CD14-positive monocyte (primary cell): ENCODE measurements at regions not wholly inside any gene's neighbourhood (a gene's known extent, or its start where the extent isn't known, plus 50 kb on each side); places are given as distances from the start of the nearest gene placed in this dataset.

Experiments
- DNase-seq, 3 donors: peaks; one replicate each; pipeline ENCODE4 v3.0.0-alpha.2; 2011 to 2022
- H2AFZ ChIP-seq: 2 replicates; pipeline ENCODE4 v1.6.0; 2012; ENCODE audit warnings: mild to moderate bottlenecking, low read depth, low read length, inconsistent platforms; ENCODE audit not compliant: insufficient read depth, poor library complexity, severe bottlenecking
- H3K27ac ChIP-seq, 2 donors: 1 replicate in 1 of 2; 2 replicates in 1 of 2; pipeline ENCODE4 v1.5.1; 2012 to 2013; ENCODE audit warnings: low read length in 2 of 2, control low read depth in 1 of 2, inconsistent platforms in 1 of 2, low read depth in 1 of 2, mild to moderate bottlenecking in 1 of 2
- H3K27me3 ChIP-seq, 2 donors: one replicate each; pipeline versions ENCODE4 v1.6.0 to v1.6.1; 2011 to 2013; ENCODE audit warnings: low read length in 2 of 2; ENCODE audit not compliant: control insufficient read depth in 2 of 2, insufficient read depth in 2 of 2
- H3K36me3 ChIP-seq, 2 donors: replicated peaks in 1 of 2; 1 replicate in 1 of 2; 2 replicates in 1 of 2; pipeline versions ENCODE4 v1.5.1 to v1.6.1; 2012 to 2013; ENCODE audit warnings: low read length in 2 of 2, control low read depth in 1 of 2, inconsistent platforms in 1 of 2, mild to moderate bottlenecking in 1 of 2; ENCODE audit not compliant: insufficient read depth in 2 of 2, control insufficient read depth in 1 of 2
- H3K4me1 ChIP-seq, 2 donors: 1 replicate in 1 of 2; 2 replicates in 1 of 2; pipeline versions ENCODE4 v1.5.1 to v1.6.1; 2012 to 2013; ENCODE audit warnings: low read length in 2 of 2, control low read depth in 1 of 2, inconsistent platforms in 1 of 2, mild to moderate bottlenecking in 1 of 2, moderate library complexity in 1 of 2; ENCODE audit not compliant: insufficient read depth in 2 of 2, control insufficient read depth in 1 of 2
- H3K4me2 ChIP-seq: replicated peaks from 2 replicates; pipeline ENCODE3; 2012; ENCODE audit warnings: low read length, moderate library complexity, mild to moderate bottlenecking; ENCODE audit not compliant: poor library complexity, severe bottlenecking; ENCODE audit errors: extremely low read depth
- H3K4me3 ChIP-seq, 3 experiments: fragments of 200-600 bp in 1 of 3; sonication (generic) in 1 of 3; replicated peaks in 1 of 3; 1 replicate in 2 of 3; 2 replicates in 1 of 3; pipeline ENCODE4 v1.5.1; 2011 to 2013; ENCODE audit warnings: low read length in 3 of 3, mild to moderate bottlenecking in 3 of 3, control low read depth in 2 of 3, low read depth in 2 of 3, inconsistent platforms in 1 of 3, moderate library complexity in 1 of 3
- H3K79me2 ChIP-seq: 2 replicates; pipeline ENCODE4 v1.6.0; 2012; ENCODE audit warnings: mild to moderate bottlenecking, control low read depth, inconsistent platforms, low read length, moderate library complexity; ENCODE audit not compliant: insufficient read depth
- H3K9ac ChIP-seq: 2 replicates; pipeline ENCODE4 v1.6.0; 2017; ENCODE audit warnings: low read length, mild to moderate bottlenecking; ENCODE audit not compliant: insufficient read depth, poor library complexity, severe bottlenecking
- H3K9me3 ChIP-seq, 2 donors: replicated peaks in 1 of 2; 1 replicate in 1 of 2; 2 replicates in 1 of 2; pipeline versions ENCODE4 v1.5.1 to v1.6.1; 2012 to 2013; ENCODE audit warnings: low read length in 2 of 2, control low read depth in 1 of 2; ENCODE audit not compliant: control insufficient read depth in 1 of 2, insufficient read depth in 1 of 2
- H4K20me1 ChIP-seq: 2 replicates; pipeline ENCODE4 v1.6.0; 2012; ENCODE audit warnings: mild to moderate bottlenecking, low read length, control low read depth, moderate library complexity; ENCODE audit not compliant: insufficient read depth
- H3K27ac Mint-ChIP-seq, 7 donors: one replicate each; pipeline ENCODE4 v1.8.0; 2020; ENCODE audit warnings: mild to moderate bottlenecking in 7 of 7, mixed read lengths in 7 of 7, moderate library complexity in 6 of 7, inconsistent platforms in 2 of 7
- H3K27me3 Mint-ChIP-seq, 3 donors: one replicate each; pipeline ENCODE4 v1.8.0; 2021 to 2022; ENCODE audit warnings: low read depth in 3 of 3, mild to moderate bottlenecking in 3 of 3, mixed read lengths in 3 of 3, moderate library complexity in 3 of 3, inconsistent platforms in 1 of 3
- H3K36me3 Mint-ChIP-seq, 2 donors: one replicate each; pipeline ENCODE4 v1.8.0; 2020; ENCODE audit warnings: mixed read lengths in 2 of 2, inconsistent platforms in 1 of 2, mild to moderate bottlenecking in 1 of 2
- H3K4me1 Mint-ChIP-seq: one replicate; pipeline ENCODE4 v1.8.0; 2020; ENCODE audit warnings: mild to moderate bottlenecking, mixed read lengths
- H3K4me3 Mint-ChIP-seq, 2 donors: one replicate each; pipeline ENCODE4 v1.8.0; 2020; ENCODE audit warnings: mild to moderate bottlenecking in 2 of 2, mixed read lengths in 2 of 2, moderate library complexity in 1 of 2
- H3K9me3 Mint-ChIP-seq, 7 donors: one replicate each; pipeline ENCODE4 v1.8.0; 2020 to 2022; ENCODE audit warnings: mixed read lengths in 7 of 7, mild to moderate bottlenecking in 6 of 7, moderate library complexity in 6 of 7, inconsistent platforms in 2 of 7
- WGBS: methylation state at CpG from one replicate; pipeline ENCODE4 v1.1.5; 2013; ENCODE audit warnings: missing lambda C conversion rate; ENCODE audit not compliant: insufficient coverage; 5-methylcytosine and 5-hydroxymethylcytosine counted together
- intact Hi-C, 2 donors: fragments of 100-400 bp; cut with micrococcal nuclease; formaldehyde crosslinking; loops; one replicate each; pipeline versions ENCODE4 v1.15.0 to v1.15.1; 2023
- TF ChIP-seq, protein P1 (sequence below): fragments of 200-600 bp; IDR thresholded peaks from one replicate; pipeline ENCODE4 v1.8.0; 2022; ENCODE audit warnings: antibody characterized with exemption, mild to moderate bottlenecking

DNA sequence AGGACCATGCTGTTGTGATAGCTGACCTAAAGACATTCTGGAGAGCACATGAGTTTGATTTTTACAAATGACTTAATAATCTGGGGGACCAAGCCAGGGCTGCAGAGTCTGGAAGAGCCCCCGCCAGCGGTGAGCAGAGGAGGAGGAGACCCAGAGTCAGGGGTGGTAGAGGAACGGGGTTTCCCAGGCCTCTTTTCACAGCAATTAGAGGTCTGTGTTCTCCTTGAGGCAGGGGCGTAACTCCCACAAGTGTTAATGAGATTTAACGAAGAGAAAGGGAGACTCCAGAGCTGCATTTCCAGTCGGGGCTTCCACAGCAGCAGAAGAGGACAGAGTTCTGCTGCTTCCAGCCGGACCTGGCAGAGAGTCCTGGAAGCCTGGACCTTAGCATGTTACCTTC, 137.9 kb upstream of the SLC24A2 start:
- H3K4me3 Mint-ChIP-seq: no peak overlapping the region
- peaks cover 0 to 2% of the 10 kb centered on the region in 2 donors for H3K27me3 ChIP-seq
- TF ChIP-seq, protein P1, sequence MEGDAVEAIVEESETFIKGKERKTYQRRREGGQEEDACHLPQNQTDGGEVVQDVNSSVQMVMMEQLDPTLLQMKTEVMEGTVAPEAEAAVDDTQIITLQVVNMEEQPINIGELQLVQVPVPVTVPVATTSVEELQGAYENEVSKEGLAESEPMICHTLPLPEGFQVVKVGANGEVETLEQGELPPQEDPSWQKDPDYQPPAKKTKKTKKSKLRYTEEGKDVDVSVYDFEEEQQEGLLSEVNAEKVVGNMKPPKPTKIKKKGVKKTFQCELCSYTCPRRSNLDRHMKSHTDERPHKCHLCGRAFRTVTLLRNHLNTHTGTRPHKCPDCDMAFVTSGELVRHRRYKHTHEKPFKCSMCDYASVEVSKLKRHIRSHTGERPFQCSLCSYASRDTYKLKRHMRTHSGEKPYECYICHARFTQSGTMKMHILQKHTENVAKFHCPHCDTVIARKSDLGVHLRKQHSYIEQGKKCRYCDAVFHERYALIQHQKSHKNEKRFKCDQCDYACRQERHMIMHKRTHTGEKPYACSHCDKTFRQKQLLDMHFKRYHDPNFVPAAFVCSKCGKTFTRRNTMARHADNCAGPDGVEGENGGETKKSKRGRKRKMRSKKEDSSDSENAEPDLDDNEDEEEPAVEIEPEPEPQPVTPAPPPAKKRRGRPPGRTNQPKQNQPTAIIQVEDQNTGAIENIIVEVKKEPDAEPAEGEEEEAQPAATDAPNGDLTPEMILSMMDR: no peak

DNA sequence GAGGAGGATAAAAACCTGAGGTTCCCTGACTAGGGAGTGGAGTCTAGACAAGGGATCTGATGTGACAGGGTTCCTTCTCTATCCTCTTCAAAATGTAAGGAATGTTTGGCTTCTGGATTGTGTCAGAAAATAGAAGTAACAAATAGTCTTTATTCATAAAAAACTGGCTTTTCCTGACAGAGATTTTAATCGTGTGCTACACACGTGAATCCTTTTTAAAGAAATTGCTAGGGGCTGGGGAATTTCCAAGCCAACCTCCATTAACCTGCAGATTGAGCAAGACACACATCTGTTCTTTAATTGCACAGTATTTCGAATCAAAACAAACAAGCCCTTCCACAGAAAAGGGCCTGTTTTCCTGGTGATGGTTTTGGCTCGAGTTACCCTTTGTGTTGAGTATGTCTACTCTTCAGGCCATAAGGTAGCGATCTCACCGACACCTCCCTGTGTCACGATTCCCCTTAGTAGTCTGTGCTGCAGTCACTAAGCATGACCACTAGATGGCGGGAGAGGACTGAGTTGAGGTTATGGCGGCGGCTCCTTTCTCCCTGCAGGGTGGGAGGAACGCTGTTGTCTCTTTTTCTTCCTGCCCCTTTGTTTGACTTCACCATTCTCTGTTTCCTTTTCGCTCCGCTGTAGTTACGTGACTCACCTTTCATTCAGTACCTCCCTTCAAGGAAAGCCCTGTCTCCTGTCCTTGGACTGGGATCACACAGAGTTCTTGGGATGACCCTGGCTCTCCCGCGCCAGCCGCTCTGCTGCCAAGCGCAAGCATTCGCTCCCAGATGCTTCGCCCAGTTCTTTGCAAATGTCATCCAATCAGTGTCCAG, 137.1 kb upstream of the SLC24A2 start:
- peak overlapping the region in 1 of 3 experiments; percentile 56 for H3K4me3 ChIP-seq
- Mint-ChIP-seq H3K4me1 (peaks cover 26% of the 10 kb centered on the region), H3K27ac (no peak overlapping the region), H3K36me3 (no peaks in the 10 kb centered on the region), H3K27me3 (peaks cover 4 to 9% (median 5%) of the 10 kb centered on the region in 3 donors), H3K4me3 (peak overlapping the region; percentile 73 to 89), H3K9me3 (no peaks in the 10 kb centered on the region)
- H3K4me1 ChIP-seq: peaks cover 13 to 15% of the 10 kb centered on the region in 2 donors
- H3K9me3 ChIP-seq: no peaks in the 10 kb centered on the region
- peak overlapping the region; percentile 64 for H3K4me2 ChIP-seq
- no peaks in the 10 kb centered on the region for H4K20me1 ChIP-seq
- H3K79me2 ChIP-seq: no peaks in the 10 kb centered on the region
- peaks cover 0 to 2% of the 10 kb centered on the region in 2 donors for H3K27me3 ChIP-seq
- DNase-seq: peak; percentile 55 to 70 (median 68)
- H3K9ac ChIP-seq: no peak overlapping the region
- peak overlapping the region; percentile 62 for H2AFZ ChIP-seq
- WGBS: 24% methylated on average over 15 of the region's 20 CpGs
- no peaks in the 10 kb centered on the region for H3K36me3 ChIP-seq
- TF ChIP-seq, protein P1: peak; percentile 99
- intact Hi-C loops: loop anchor here (2.0 to 5.0 kb wide), 3 partner anchors 1015 to 1191 kb away; no protein-coding TSS in a partner anchor
- no peak overlapping the region for H3K27ac ChIP-seq

More for the DNA sequence above, 137.9 kb upstream of the SLC24A2 start:
- Mint-ChIP-seq H3K36me3 (no peaks in the 10 kb centered on the region), H3K4me1 (peaks cover 32% of the 10 kb centered on the region), H3K9me3 (no peaks in the 10 kb centered on the region), H3K27me3 (peaks cover 4 to 9% (median 5%) of the 10 kb centered on the region in 3 donors), H3K27ac (peak overlapping the region in 1 of 7 donors; percentile 45)
- H3K9me3 ChIP-seq: no peaks in the 10 kb centered on the region
- H3K9ac ChIP-seq: no peak overlapping the region
- WGBS: 88% methylated on average over 5 of the region's 7 CpGs
- no peak overlapping the region for H3K4me2 ChIP-seq
- H3K4me1 ChIP-seq: peaks cover 20 to 23% of the 10 kb centered on the region in 2 donors
- H3K36me3 ChIP-seq: no peaks in the 10 kb centered on the region
- H4K20me1 ChIP-seq: no peaks in the 10 kb centered on the region
- no peak overlapping the region for H2AFZ ChIP-seq
- H3K27ac ChIP-seq: no peak overlapping the region
- DNase-seq: no peak
- intact Hi-C loops: loop anchor here (2.0 to 5.0 kb wide), 3 partner anchors 1014 to 1191 kb away; no protein-coding TSS in a partner anchor
- no peaks in the 10 kb centered on the region for H3K79me2 ChIP-seq
- no peak overlapping the region for H3K4me3 ChIP-seq
